Neural progenitor cell (in vitro differentiated cells): ENCODE measurements at regions not wholly inside any gene's neighbourhood (a gene's known extent, or its start where the extent isn't known, plus 50 kb on each side); places are given as distances from the start of the nearest gene placed in this dataset.

Experiments
- DNase-seq: peaks from one replicate; pipeline ENCODE4 v3.0.0-alpha.2; 2016; ENCODE audit warnings: low spot score
- H2AFZ ChIP-seq: fragments of 200-600 bp; sonication (generic); replicated peaks from 2 replicates; pipeline ENCODE4 v1.6.1; 2016; ENCODE audit warnings: antibody characterized with exemption
- H3F3A ChIP-seq: fragments of 200-600 bp; sonication (generic); 2 replicates; pipeline ENCODE4 v1.6.1; 2016; ENCODE audit warnings: antibody characterized with exemption, low read depth
- H3K27ac ChIP-seq: fragments of 200-600 bp; sonication (generic); 2 replicates; pipeline ENCODE4 v1.5.1; 2016; ENCODE audit warnings: mild to moderate bottlenecking
- H3K27me3 ChIP-seq: fragments of 200-600 bp; sonication (generic); 2 replicates; pipeline ENCODE4 v1.6.1; 2016; ENCODE audit warnings: mild to moderate bottlenecking, moderate library complexity
- H3K36me3 ChIP-seq: fragments of 200-600 bp; sonication (generic); 2 replicates; pipeline ENCODE4 v1.5.1; 2016
- H3K4me1 ChIP-seq: fragments of 200-600 bp; sonication (generic); 2 replicates; pipeline ENCODE4 v1.6.1; 2016; ENCODE audit warnings: mixed run types
- H3K4me2 ChIP-seq: fragments of 200-600 bp; sonication (generic); 2 replicates; pipeline ENCODE4 v1.6.1; 2016
- H3K4me3 ChIP-seq: fragments of 200-600 bp; sonication (generic); 2 replicates; pipeline ENCODE4 v1.5.1; 2016
- H3K79me2 ChIP-seq: fragments of 200-600 bp; sonication (generic); 2 replicates; pipeline ENCODE4 v1.6.1; 2016; ENCODE audit warnings: low read depth
- H3K9ac ChIP-seq: fragments of 200-600 bp; sonication (generic); 2 replicates; pipeline ENCODE4 v1.6.1; 2016
- H3K9me3 ChIP-seq: fragments of 200-600 bp; sonication (generic); 2 replicates; pipeline ENCODE4 v1.5.1; 2016; ENCODE audit warnings: low read depth
- H4K20me1 ChIP-seq: fragments of 200-600 bp; sonication (generic); 2 replicates; pipeline ENCODE4 v1.6.1; 2016; ENCODE audit warnings: low read depth
- H3K27ac Mint-ChIP-seq: 3 replicates; pipeline ENCODE4 v1.8.0; 2021; ENCODE audit warnings: mixed read lengths
- H3K27me3 Mint-ChIP-seq: 2 replicates; pipeline ENCODE4 v1.8.0; 2022; ENCODE audit warnings: low read depth, mild to moderate bottlenecking, inconsistent platforms, moderate library complexity, mixed read lengths; ENCODE audit not compliant: insufficient read depth
- H3K36me3 Mint-ChIP-seq: 3 replicates; pipeline ENCODE4 v1.8.0; 2021; ENCODE audit warnings: mixed read lengths
- H3K4me1 Mint-ChIP-seq: 3 replicates; pipeline ENCODE4 v1.8.0; 2021; ENCODE audit warnings: mixed read lengths
- H3K4me3 Mint-ChIP-seq: 3 replicates; pipeline ENCODE4 v1.8.0; 2021; ENCODE audit warnings: mild to moderate bottlenecking, moderate library complexity, mixed read lengths
- H3K9me3 Mint-ChIP-seq: 3 replicates; pipeline ENCODE4 v1.8.0; 2020; ENCODE audit warnings: mixed read lengths
- EZH2 ChIP-seq: fragments of 200-600 bp; sonication (generic); IDR thresholded peaks from 2 replicates; pipeline ENCODE4 v1.6.1; 2017; ENCODE audit warnings: antibody characterized with exemption, mild to moderate bottlenecking, moderate library complexity
- EZH2phosphoT487 ChIP-seq: fragments of 200-600 bp; sonication (generic); IDR thresholded peaks from 2 replicates; pipeline ENCODE4 v1.6.1; 2017; ENCODE audit warnings: antibody characterized with exemption
- TF ChIP-seq, protein P1 (sequence below): fragments of 200-600 bp; sonication (generic); IDR thresholded peaks from 2 replicates; pipeline ENCODE4 v1.5.1; 2017; ENCODE audit warnings: antibody characterized with exemption, mild to moderate bottlenecking

GRCh38 chr17:33580215-33580614 is 287.1 kb upstream of the ASIC2 start:
- Histone ChIP-seq H3K36me3 (no peaks in the 10 kb centered on the region), H3K9ac (no peak overlapping the region), H3K4me3 (no peak overlapping the region), H3K9me3 (no peaks in the 10 kb centered on the region), H3K27me3 (no peaks in the 10 kb centered on the region), H3K4me2 (no peak overlapping the region), H3K4me1 (no peaks in the 10 kb centered on the region), H2AFZ (no peak overlapping the region), H3K79me2 (no peaks in the 10 kb centered on the region), H4K20me1 (no peaks in the 10 kb centered on the region), H3K27ac (no peak overlapping the region), H3F3A (no peaks in the 10 kb centered on the region)
- Mint-ChIP-seq H3K4me1 (peaks cover 6% of the 10 kb centered on the region), H3K27me3 (peaks cover 3% of the 10 kb centered on the region), H3K27ac (no peak overlapping the region), H3K9me3 (peaks cover 4% of the 10 kb centered on the region), H3K4me3 (no peak overlapping the region), H3K36me3 (no peaks in the 10 kb centered on the region)
- TF ChIP-seq EZH2: no peak
- TF ChIP-seq, protein P1, sequence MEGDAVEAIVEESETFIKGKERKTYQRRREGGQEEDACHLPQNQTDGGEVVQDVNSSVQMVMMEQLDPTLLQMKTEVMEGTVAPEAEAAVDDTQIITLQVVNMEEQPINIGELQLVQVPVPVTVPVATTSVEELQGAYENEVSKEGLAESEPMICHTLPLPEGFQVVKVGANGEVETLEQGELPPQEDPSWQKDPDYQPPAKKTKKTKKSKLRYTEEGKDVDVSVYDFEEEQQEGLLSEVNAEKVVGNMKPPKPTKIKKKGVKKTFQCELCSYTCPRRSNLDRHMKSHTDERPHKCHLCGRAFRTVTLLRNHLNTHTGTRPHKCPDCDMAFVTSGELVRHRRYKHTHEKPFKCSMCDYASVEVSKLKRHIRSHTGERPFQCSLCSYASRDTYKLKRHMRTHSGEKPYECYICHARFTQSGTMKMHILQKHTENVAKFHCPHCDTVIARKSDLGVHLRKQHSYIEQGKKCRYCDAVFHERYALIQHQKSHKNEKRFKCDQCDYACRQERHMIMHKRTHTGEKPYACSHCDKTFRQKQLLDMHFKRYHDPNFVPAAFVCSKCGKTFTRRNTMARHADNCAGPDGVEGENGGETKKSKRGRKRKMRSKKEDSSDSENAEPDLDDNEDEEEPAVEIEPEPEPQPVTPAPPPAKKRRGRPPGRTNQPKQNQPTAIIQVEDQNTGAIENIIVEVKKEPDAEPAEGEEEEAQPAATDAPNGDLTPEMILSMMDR: no peak
- no peak for TF ChIP-seq EZH2phosphoT487
- DNase-seq: no peak

- Histone ChIP-seq H3K9ac (no peak overlapping the region), H3K9me3 (no peaks in the 10 kb centered on the region), H3K4me1 (no peaks in the 10 kb centered on the region), H3K4me2 (no peak overlapping the region), H3K27me3 (no peaks in the 10 kb centered on the region), H3F3A (no peaks in the 10 kb centered on the region), H3K27ac (no peak overlapping the region), H2AFZ (no peak overlapping the region), H3K36me3 (no peaks in the 10 kb centered on the region), H4K20me1 (no peaks in the 10 kb centered on the region), H3K4me3 (no peak overlapping the region), H3K79me2 (no peaks in the 10 kb centered on the region)
- Mint-ChIP-seq H3K36me3 (no peaks in the 10 kb centered on the region), H3K9me3 (peaks cover 4% of the 10 kb centered on the region), H3K27ac (no peak overlapping the region), H3K4me3 (no peak overlapping the region), H3K27me3 (peaks cover 3% of the 10 kb centered on the region), H3K4me1 (peaks cover 6% of the 10 kb centered on the region)
- no peak for DNase-seq
- TF ChIP-seq EZH2phosphoT487 (no peak), EZH2 (no peak)
- TF ChIP-seq, protein P1: no peak
These were observed 289.6 kb upstream of the ASIC2 start for GRCh38 chr17:33582661-33583060.

DNA sequence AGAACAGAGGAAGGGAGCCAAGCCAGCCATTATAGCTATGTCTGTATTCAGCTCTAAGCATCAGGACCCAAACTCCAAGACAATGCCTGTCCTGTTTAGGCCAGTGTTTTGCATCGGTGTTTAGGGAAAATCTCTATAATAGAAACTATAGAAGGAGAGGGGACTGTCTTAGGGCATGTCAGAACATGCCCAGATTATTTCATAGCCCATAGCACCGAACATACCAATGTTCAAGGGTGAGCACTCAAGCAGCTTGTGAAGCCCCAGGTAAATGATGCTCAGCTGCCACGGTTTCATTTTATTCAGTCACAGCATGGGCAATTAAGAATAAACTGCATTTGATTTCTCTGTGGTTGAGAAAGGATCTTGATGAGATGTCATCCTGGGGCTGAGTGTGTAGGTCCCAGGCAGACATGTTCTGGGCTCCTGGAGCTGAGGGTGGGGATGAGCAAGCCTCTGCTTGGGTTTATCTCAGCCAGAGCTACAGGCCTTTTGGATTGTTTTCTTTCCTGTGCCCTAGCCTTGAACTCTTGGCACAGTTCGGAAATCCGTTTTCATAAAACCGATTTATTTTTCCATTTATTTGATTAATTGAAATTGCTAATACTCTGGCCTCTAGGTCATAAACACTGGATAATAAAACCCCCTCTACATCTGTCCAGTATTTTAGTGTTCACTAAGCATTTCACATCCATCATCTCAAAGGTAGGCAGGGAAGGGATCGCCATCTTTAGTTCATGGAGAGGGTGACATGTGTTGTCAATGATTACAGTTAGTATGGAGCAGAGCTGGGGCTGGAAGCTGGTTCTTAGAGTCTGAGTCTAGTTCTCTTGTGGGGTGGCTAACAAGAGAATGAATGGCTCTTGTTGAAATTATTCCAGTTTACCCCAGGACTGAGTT is 290.7 kb upstream of the ASIC2 start:
- H3K27ac Mint-ChIP-seq: no peak overlapping the region
- H4K20me1 ChIP-seq: no peaks in the 10 kb centered on the region
- H3K27ac ChIP-seq: no peak overlapping the region
- no peaks in the 10 kb centered on the region for H3K27me3 ChIP-seq
- TF ChIP-seq, protein P1: no peak
- no peak for TF ChIP-seq EZH2phosphoT487
- no peak for TF ChIP-seq EZH2
- H3K27me3 Mint-ChIP-seq: peaks cover 3% of the 10 kb centered on the region
- no peaks in the 10 kb centered on the region for H3K79me2 ChIP-seq
- no peak overlapping the region for H2AFZ ChIP-seq
- no peaks in the 10 kb centered on the region for H3K4me1 ChIP-seq
- H3K9me3 Mint-ChIP-seq: no peaks in the 10 kb centered on the region
- H3K36me3 Mint-ChIP-seq: no peaks in the 10 kb centered on the region
- H3K9ac ChIP-seq: no peak overlapping the region
- no peak for DNase-seq
- no peak overlapping the region for H3K4me3 Mint-ChIP-seq
- H3K4me2 ChIP-seq: no peak overlapping the region
- peaks cover under 1% of the 10 kb centered on the region for H3K4me1 Mint-ChIP-seq
- no peaks in the 10 kb centered on the region for H3K36me3 ChIP-seq
- no peak overlapping the region for H3K4me3 ChIP-seq
- no peaks in the 10 kb centered on the region for H3F3A ChIP-seq
- no peaks in the 10 kb centered on the region for H3K9me3 ChIP-seq
